HepG2 (cell line): ENCODE measurements at regions not wholly inside any gene's neighbourhood (a gene's known extent, or its start where the extent isn't known, plus 50 kb on each side); places are given as distances from the start of the nearest gene placed in this dataset.

Source experiments
- ATAC-seq: fragments of 200-7000 bp; cut with Tn5 transposase; 3 replicates; pipeline ENCODE4 v1.9.1; 2020; ENCODE audit warnings: mild to moderate bottlenecking, moderate library complexity
- BruUV-seq: library from RNA; stranded (reverse); fragments of 400-500 nt; replicated peaks from 2 replicates; lab custom pipeline; 2021; lab: Mats Ljungman, UMichigan
- CTCF ChIA-PET: fragments of 300-600 bp; formaldehyde crosslinking; extraction: SDS; loops from one replicate; lab custom pipeline; 2021; ENCODE audit warnings: low total read pairs, inconsistent platforms, low intra/inter-chr PET ratio; lab: Yijun Ruan, JAX
- POLR2A ChIA-PET: fragments of 350-600 bp; sonication (Branson Sonifier 250); formaldehyde crosslinking; loops from one replicate; lab custom pipeline; 2020; ENCODE audit warnings: antibody characterized with exemption, inconsistent platforms; lab: Yijun Ruan, JAX
- DNase-seq: peaks from one replicate; pipeline ENCODE4 v3.0.0-alpha.2; 2015; ENCODE audit warnings: low spot score
- FAIRE-seq: peaks from 3 replicates; lab custom pipeline; 2011; peaks lifted over from hg19 to GRCh38; lab: Jason Lieb, UNC
- H2AFZ ChIP-seq: one replicate; pipeline ENCODE4 v1.6.1; 2011; ENCODE audit warnings: low read length, inconsistent platforms
- H3K27ac ChIP-seq: fragments of 300-600 bp; 3 replicates; pipeline ENCODE4 v1.8.0; 2011; ENCODE audit warnings: mixed run types, mild to moderate bottlenecking, mixed read lengths, low read length, inconsistent platforms; ENCODE audit not compliant: insufficient read depth; ENCODE audit errors: extremely low read length
- H3K27me3 ChIP-seq, 2 experiments: fragments of 200-600 bp in 1 of 2; 2 replicates in 1 of 2; 3 replicates in 1 of 2; pipeline versions ENCODE4 v1.6.0 to v1.8.0; 2011; ENCODE audit warnings: low read length in 2 of 2, mild to moderate bottlenecking in 2 of 2, moderate library complexity in 2 of 2, inconsistent platforms in 1 of 2; ENCODE audit not compliant: insufficient read depth in 2 of 2, control insufficient read depth in 1 of 2
- H3K36me3 ChIP-seq, 2 experiments: fragments of 200-600 bp in 1 of 2; replicated peaks in 1 of 2; 2 replicates in 1 of 2; 3 replicates in 1 of 2; pipeline versions ENCODE4 v1.5.1 to v1.8.0; 2011; ENCODE audit warnings: low read length in 2 of 2, inconsistent platforms in 1 of 2; ENCODE audit not compliant: insufficient read depth in 2 of 2, control insufficient read depth in 1 of 2
- H3K4me1 ChIP-seq: 2 replicates; pipeline ENCODE4 v1.5.1; 2012; ENCODE audit warnings: low read length, inconsistent platforms; ENCODE audit not compliant: insufficient read depth
- H3K4me2 ChIP-seq: 2 replicates; pipeline ENCODE4 v1.6.0; 2011; ENCODE audit warnings: low read depth, low read length, inconsistent platforms
- H3K4me3 ChIP-seq, 3 experiments: fragments of 200-600 bp in 1 of 3; sonication (generic), shearing (Covaris generic) in 1 of 3; replicated peaks in 1 of 3; 2 replicates each; pipeline ENCODE4 v1.5.1; 2011 to 2016; ENCODE audit warnings: low read length in 3 of 3, inconsistent platforms in 2 of 3, low read depth in 2 of 3, mild to moderate bottlenecking in 2 of 3, control low read depth in 1 of 3, mixed read lengths in 1 of 3; ENCODE audit not compliant: insufficient read depth in 1 of 3
- H3K79me2 ChIP-seq: one replicate; pipeline ENCODE4 v1.6.1; 2011; ENCODE audit warnings: low read length, inconsistent platforms; ENCODE audit not compliant: insufficient read depth
- H3K9ac ChIP-seq: 2 replicates; pipeline ENCODE4 v1.6.0; 2011; ENCODE audit warnings: mild to moderate bottlenecking, low read depth, low read length, inconsistent platforms; ENCODE audit not compliant: insufficient read depth
- H3K9me3 ChIP-seq: 2 replicates; pipeline ENCODE4 v1.5.1; 2012; ENCODE audit warnings: mild to moderate bottlenecking, low read length
- H4K20me1 ChIP-seq: 2 replicates; pipeline ENCODE4 v1.6.0; 2011; ENCODE audit warnings: inconsistent platforms, mild to moderate bottlenecking, low read length, moderate library complexity; ENCODE audit not compliant: insufficient read depth
- ASH2L ChIP-seq: fragments of 300-600, 200-600 bp; sonication (generic); IDR thresholded peaks from 2 replicates; pipeline ENCODE4 v1.7.0; 2017; ENCODE audit warnings: low read depth, mild to moderate bottlenecking, moderate library complexity, mixed read lengths, low read length; ENCODE audit not compliant: insufficient read length
- CAMTA2 ChIP-seq: sonication (generic); formaldehyde crosslinking; IDR thresholded peaks from 2 replicates; pipeline ENCODE4 v1.4.0; 2020; ENCODE audit warnings: mild to moderate bottlenecking, missing genetic modification reagents, borderline replicate concordance
- CENPBD1 ChIP-seq: sonication (generic); formaldehyde crosslinking; IDR thresholded peaks from 2 replicates; pipeline ENCODE4 v1.8.0; 2022; ENCODE audit warnings: missing genetic modification reagents, low read depth, mild to moderate bottlenecking, borderline replicate concordance
- CSRNP2 ChIP-seq: sonication (generic); formaldehyde crosslinking; conservative IDR thresholded peaks from 2 replicates; pipeline ENCODE4 v1.8.0; 2022; ENCODE audit warnings: low read depth, missing genetic modification reagents
- HOXA3 ChIP-seq: sonication (generic); formaldehyde crosslinking; IDR thresholded peaks from 2 replicates; pipeline ENCODE4 v1.5.0; 2020; ENCODE audit warnings: missing genetic modification reagents
- JDP2 ChIP-seq: sonication (generic); formaldehyde crosslinking; IDR thresholded peaks from 2 replicates; pipeline ENCODE4 v1.8.1; 2022; ENCODE audit warnings: missing genetic modification reagents, borderline replicate concordance
- NCOA5 ChIP-seq: sonication (generic); formaldehyde crosslinking; IDR thresholded peaks from 2 replicates; pipeline ENCODE4 v1.4.0; 2020; ENCODE audit warnings: missing genetic modification reagents
- SRSF1 ChIP-seq: fragments of 200-400 bp; formaldehyde crosslinking; optimal IDR thresholded peaks from 2 replicates; pipeline ENCODE3; 2017; ENCODE audit warnings: mild to moderate bottlenecking, low read depth, low read length, moderate library complexity
- THRA ChIP-seq: sonication (generic); formaldehyde crosslinking; IDR thresholded peaks from 2 replicates; pipeline ENCODE4 v1.4.0; 2020; ENCODE audit warnings: missing genetic modification reagents, borderline replicate concordance
- ZBTB25 ChIP-seq: IDR thresholded peaks from 2 replicates; pipeline ENCODE4 v1.6.1; 2018; ENCODE audit warnings: missing genetic modification reagents
- ZBTB38 ChIP-seq: sonication (generic); formaldehyde crosslinking; IDR thresholded peaks from 2 replicates; pipeline ENCODE4 v1.5.1; 2020; ENCODE audit warnings: mild to moderate bottlenecking, missing genetic modification reagents
- ZFAT ChIP-seq: sonication (generic); formaldehyde crosslinking; conservative IDR thresholded peaks from 2 replicates; pipeline ENCODE4 v1.8.1; 2023; ENCODE audit warnings: missing genetic modification reagents, inconsistent platforms
- ZNF280D ChIP-seq: sonication (generic); formaldehyde crosslinking; IDR thresholded peaks from 2 replicates; pipeline ENCODE4 v1.5.1; 2020; ENCODE audit warnings: mild to moderate bottlenecking, missing genetic modification reagents
- ZNF441 ChIP-seq: sonication (generic); formaldehyde crosslinking; IDR thresholded peaks from 2 replicates; pipeline ENCODE4 v1.7.0; 2021; ENCODE audit warnings: missing genetic modification reagents, borderline replicate concordance
- ZNF746 ChIP-seq: sonication (generic); formaldehyde crosslinking; IDR thresholded peaks from 2 replicates; pipeline ENCODE4 v1.8.0; 2022; ENCODE audit warnings: mild to moderate bottlenecking, missing genetic modification reagents
- ZNF75D ChIP-seq: sonication (generic); formaldehyde crosslinking; IDR thresholded peaks from 2 replicates; pipeline ENCODE4 v1.8.1; 2023; ENCODE audit warnings: missing genetic modification reagents, mild to moderate bottlenecking, borderline replicate concordance
- WGBS: methylation state at CpG from one replicate; pipeline ENCODE4 v1.1.6; 2017; ENCODE audit warnings: low lambda C conversion rate; 5-methylcytosine and 5-hydroxymethylcytosine counted together
- in situ Hi-C: cut with HindIII; loops from 2 replicates; pipeline ENCODE4 v1.10.0; 2017; ENCODE audit warnings: low pct_unique_long_range_greater_than_20kb; ENCODE audit not compliant: extremely low pct_ligation_motif_present
- intact Hi-C: fragments of 100-400 bp; cut with micrococcal nuclease; formaldehyde crosslinking; loops from one replicate; pipeline ENCODE4 v1.10.0; 2022; ENCODE audit not compliant: unreplicated experiment

- no peak for TF ChIP-seq CENPBD1 (CRISPR knock-in tag)
- TF ChIP-seq ZNF441 (CRISPR knock-in tag): no peak
- TF ChIP-seq ZNF746 (CRISPR knock-in tag): no peak
- TF ChIP-seq NCOA5 (CRISPR knock-in tag): no peak
- TF ChIP-seq ZBTB38 (CRISPR knock-in tag): no peak
- TF ChIP-seq ZNF280D (CRISPR knock-in tag): no peak
Observed at GRCh38 chr10:71141528-71141927, 70.8 kb upstream of the UNC5B start (continued).

GRCh38 chr10:71143170-71143569, 69.2 kb upstream of the UNC5B start:
- no peaks in the 10 kb centered on the region for H3K36me3 ChIP-seq
- H3K27me3 ChIP-seq: peaks cover 1 to 25% of the 10 kb centered on the region in 2 experiments; a peak in 3 of 5 replicates
- no peak overlapping the region for H3K27ac ChIP-seq
- no CpG with 5 or more reads among the region's 5 CpGs for WGBS
- H3K79me2 ChIP-seq: no peaks in the 10 kb centered on the region
- DNase-seq (no peak), FAIRE-seq (no peak), ATAC-seq (no peak)
- H2AFZ ChIP-seq: no peak overlapping the region
- no peak for TF ChIP-seq ASH2L
- no peak for TF ChIP-seq SRSF1
- TF ChIP-seq THRA (CRISPR knock-in tag): no peak
- no peak for TF ChIP-seq HOXA3 (CRISPR knock-in tag)
- TF ChIP-seq ZFAT (CRISPR knock-in tag): no peak
- no peak for TF ChIP-seq JDP2 (CRISPR knock-in tag)
- TF ChIP-seq CSRNP2 (CRISPR knock-in tag): no peak
- no peak for TF ChIP-seq CAMTA2 (CRISPR knock-in tag)
- no peak for TF ChIP-seq ZNF75D
- TF ChIP-seq ZBTB25 (CRISPR knock-in tag): no peak
- TF ChIP-seq, all 625 proteins: peak for 0
- Histone ChIP-seq H4K20me1 (no peaks in the 10 kb centered on the region), H3K9ac (no peak overlapping the region), H3K9me3 (no peaks in the 10 kb centered on the region), H3K4me1 (no peaks in the 10 kb centered on the region), H3K4me2 (no peak overlapping the region), H3K4me3 (no peak overlapping the region)
- intact Hi-C loops: no loop called here
- BruUV-seq: no TSS peak
- in situ Hi-C loops: no loop called here
- CTCF ChIA-PET: no interaction called here
- POLR2A ChIA-PET: no interaction called here
